ENCODE measurements at regions not wholly inside any gene's neighbourhood (a gene's known extent, or its start where the extent isn't known, plus 50 kb on each side); places are given as distances from the start of the nearest gene placed in this dataset.
"Not testable (repeated sequence)": the region's sequence is repeated elsewhere in the genome, so short reads cannot be mapped to it uniquely, and the experiment has no call there.

DNA sequence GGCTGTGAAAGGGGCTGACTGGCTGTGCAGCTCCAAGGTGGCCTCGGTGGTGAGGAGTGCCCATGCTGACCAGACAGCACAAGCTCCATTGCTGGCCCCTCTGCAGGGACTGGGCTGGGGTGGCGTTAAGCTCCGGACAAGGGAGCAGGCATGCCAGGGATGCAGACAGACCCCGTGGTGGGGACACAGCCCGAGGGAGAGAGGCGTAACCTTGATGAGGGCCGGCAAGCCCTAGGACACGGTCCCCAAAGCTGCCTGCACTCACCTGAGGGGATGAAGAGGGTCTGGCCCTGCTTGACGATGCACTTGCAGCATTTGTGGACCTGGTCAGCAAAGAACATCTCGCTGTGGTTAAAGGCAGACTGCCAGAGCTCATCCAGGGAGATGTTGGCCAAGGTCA is 217.9 kb downstream of the TUBA3C start:
- not testable (repeated sequence) for TF ChIP-seq POLR2AphosphoS5 (IDR thresholded peaks at IDR 0.05; ENCODE audit: low read depth); REST (IDR thresholded peaks at IDR 0.05; ENCODE audit: insufficient replicate concordance, low read depth); CTCF (IDR thresholded peaks at IDR 0.05; ENCODE audit: insufficient read depth, low read length); SPI1 (IDR thresholded peaks at IDR 0.05; ENCODE audit: borderline replicate concordance, low read depth)
